IMR-90 (cell line): ENCODE measurements at regions not wholly inside any gene's neighbourhood (a gene's known extent, or its start where the extent isn't known, plus 50 kb on each side); places are given as distances from the start of the nearest gene placed in this dataset.
"Not testable (repeated sequence)": the region's sequence is repeated elsewhere in the genome, so short reads cannot be mapped to it uniquely, and the experiment has no call there.

Experiments
- ATAC-seq: fragments of 200-7000 bp; cut with Tn5 transposase; 2 replicates; pipeline ENCODE4 v1.9.1; 2020; ENCODE audit warnings: low read depth, mild to moderate bottlenecking, moderate library complexity
- BruUV-seq: library from RNA; stranded (reverse); fragments of 400-500 nt; replicated peaks from 2 replicates; lab custom pipeline; 2021; lab: Mats Ljungman, UMichigan
- CTCF ChIA-PET: fragments of 300-600 bp; formaldehyde crosslinking; extraction: SDS; loops from one replicate; lab custom pipeline; 2021; ENCODE audit warnings: antibody characterized with exemption; lab: Yijun Ruan, JAX
- POLR2A ChIA-PET: fragments of 300-600 bp; sonication (Branson Sonifier 250); formaldehyde crosslinking; loops from one replicate; lab custom pipeline; 2022; ENCODE audit warnings: antibody characterized with exemption; ENCODE audit not compliant: unreplicated experiment; lab: Charles Lee
- DNase-seq: peaks from one replicate; pipeline ENCODE4 v3.0.0; 2013
- H2AFZ ChIP-seq: replicated peaks from 2 replicates; pipeline ENCODE3; 2013; ENCODE audit warnings: low read length, mild to moderate bottlenecking; ENCODE audit not compliant: poor library complexity
- H2AK5ac ChIP-seq: 2 replicates; pipeline ENCODE4 v1.6.1; 2013; ENCODE audit warnings: low read depth, low read length, inconsistent platforms
- H2AK9ac ChIP-seq: replicated peaks from 2 replicates; pipeline ENCODE3; 2013; ENCODE audit warnings: mild to moderate bottlenecking, low read depth, low read length, moderate library complexity; ENCODE audit not compliant: poor library complexity
- H2BK120ac ChIP-seq: 2 replicates; pipeline ENCODE4 v1.6.1; 2013; ENCODE audit warnings: low read depth, low read length, inconsistent platforms
- H2BK15ac ChIP-seq: 3 replicates; pipeline ENCODE4 v1.6.1; 2013; ENCODE audit warnings: low read depth, low read length, inconsistent platforms
- H2BK20ac ChIP-seq: 2 replicates; pipeline ENCODE4 v1.6.1; 2013; ENCODE audit warnings: low read depth, mild to moderate bottlenecking, inconsistent platforms, low read length, moderate library complexity
- H2BK5ac ChIP-seq: 2 replicates; pipeline ENCODE4 v1.6.1; 2013; ENCODE audit warnings: mild to moderate bottlenecking, low read depth, low read length, inconsistent platforms; ENCODE audit not compliant: poor library complexity, severe bottlenecking
- H3K14ac ChIP-seq: replicated peaks from 2 replicates; pipeline ENCODE4 v1.6.1; 2013; ENCODE audit warnings: low read depth, low read length, inconsistent platforms
- H3K18ac ChIP-seq: 2 replicates; pipeline ENCODE4 v1.6.1; 2013; ENCODE audit warnings: low read depth, low read length, control low read depth
- H3K23ac ChIP-seq: 2 replicates; pipeline ENCODE4 v1.6.1; 2013; ENCODE audit warnings: low read depth, low read length, inconsistent platforms
- H3K27ac ChIP-seq: 2 replicates; pipeline ENCODE4 v1.5.1; 2013; ENCODE audit warnings: mild to moderate bottlenecking, control low read depth, low read length; ENCODE audit not compliant: insufficient read depth
- H3K27me3 ChIP-seq: 2 replicates; pipeline ENCODE4 v1.6.1; 2013; ENCODE audit warnings: low read length; ENCODE audit not compliant: control insufficient read depth, insufficient read depth
- H3K36me3 ChIP-seq: 2 replicates; pipeline ENCODE4 v1.6.1; 2013; ENCODE audit warnings: low read length, mixed read lengths; ENCODE audit not compliant: control insufficient read depth, insufficient read depth
- H3K4ac ChIP-seq: 2 replicates; pipeline ENCODE4 v1.6.1; 2013; ENCODE audit warnings: low read depth, low read length, inconsistent platforms
- H3K4me1 ChIP-seq: 2 replicates; pipeline ENCODE4 v1.6.1; 2013; ENCODE audit warnings: low read length, mixed read lengths; ENCODE audit not compliant: control insufficient read depth, insufficient read depth
- H3K4me2 ChIP-seq: 2 replicates; pipeline ENCODE4 v1.6.1; 2013; ENCODE audit warnings: low read depth, mild to moderate bottlenecking, control low read depth, low read length, moderate library complexity
- H3K4me3 ChIP-seq: 2 replicates; pipeline ENCODE4 v1.5.1; 2013; ENCODE audit warnings: low read depth, mild to moderate bottlenecking, control low read depth, low read length, moderate library complexity; ENCODE audit not compliant: insufficient read depth
- H3K56ac ChIP-seq: 2 replicates; pipeline ENCODE4 v1.6.1; 2013; ENCODE audit warnings: low read length, inconsistent platforms; ENCODE audit not compliant: insufficient read depth; ENCODE audit errors: extremely low read depth
- H3K79me1 ChIP-seq, 2 experiments: 2 replicates each; pipeline ENCODE4 v1.6.1; 2013; ENCODE audit warnings: low read length in 2 of 2, inconsistent platforms in 1 of 2, low read depth in 1 of 2
- H3K9ac ChIP-seq: 2 replicates; pipeline ENCODE4 v1.6.1; 2013; ENCODE audit warnings: low read depth, low read length, control low read depth
- H3K9me1 ChIP-seq: 2 replicates; pipeline ENCODE4 v1.6.1; 2013; ENCODE audit warnings: low read length, inconsistent platforms; ENCODE audit not compliant: insufficient read depth
- H3K9me3 ChIP-seq: 2 replicates; pipeline ENCODE4 v1.6.1; 2013; ENCODE audit warnings: low read length; ENCODE audit not compliant: control insufficient read depth, insufficient read depth
- H4K20me1 ChIP-seq: 2 replicates; pipeline ENCODE4 v1.6.1; 2013; ENCODE audit warnings: low read length, inconsistent platforms; ENCODE audit not compliant: insufficient read depth
- H4K5ac ChIP-seq: 2 replicates; pipeline ENCODE4 v1.6.1; 2013; ENCODE audit warnings: mild to moderate bottlenecking, low read depth, low read length, control low read depth
- H4K8ac ChIP-seq, 2 experiments: 2 replicates each; pipeline ENCODE4 v1.6.1; 2013; ENCODE audit warnings: low read depth in 2 of 2, low read length in 2 of 2, control low read depth in 1 of 2, inconsistent platforms in 1 of 2
- H4K91ac ChIP-seq: 2 replicates; pipeline ENCODE4 v1.6.1; 2013; ENCODE audit warnings: low read depth, low read length, inconsistent platforms; ENCODE audit not compliant: insufficient read depth
- BHLHE40 ChIP-seq: fragments of 150-350 bp; IDR thresholded peaks from 2 replicates; pipeline ENCODE4 v1.6.1; 2016; ENCODE audit warnings: mild to moderate bottlenecking, low read depth, low read length
- CHD1 ChIP-seq: IDR thresholded peaks from 2 replicates; pipeline ENCODE4 v1.6.1; 2012; ENCODE audit warnings: low read depth, low read length, improper control_type of control experiment
- FOS ChIP-seq: fragments of 150-350 bp; IDR thresholded peaks from 2 replicates; pipeline ENCODE4 v1.6.1; 2016; ENCODE audit warnings: low read depth, low read length
- NFE2L2 ChIP-seq: fragments of 150-350 bp; IDR thresholded peaks from 2 replicates; pipeline ENCODE4 v1.6.1; 2016; ENCODE audit warnings: low read depth, mild to moderate bottlenecking, low read length
- RAD21 ChIP-seq: IDR thresholded peaks from 2 replicates; pipeline ENCODE4 v1.6.1; 2012; ENCODE audit warnings: low read length, improper control_type of control experiment
- RCOR1 ChIP-seq: IDR thresholded peaks from 2 replicates; pipeline ENCODE4 v1.6.1; 2012; ENCODE audit warnings: mild to moderate bottlenecking, low read length, improper control_type of control experiment; ENCODE audit not compliant: insufficient replicate concordance
- SMC3 ChIP-seq: fragments of 150-350 bp; IDR thresholded peaks from 2 replicates; pipeline ENCODE4 v1.6.1; 2016; ENCODE audit warnings: low read depth, mild to moderate bottlenecking, antibody characterized with exemption, low read length, moderate library complexity
- WGBS, 2 experiments: methylation state at CpG; one replicate each; pipeline versions ENCODE4 v1.1.5 to v1.1.7; 2013; ENCODE audit warnings: missing lambda C conversion rate in 2 of 2; ENCODE audit not compliant: insufficient read length in 1 of 2; ENCODE audit errors: extremely low coverage in 2 of 2; 5-methylcytosine and 5-hydroxymethylcytosine counted together
- dilution Hi-C: fragments of 300-500 bp; cut with HindIII; formaldehyde crosslinking; loops from one replicate; pipeline ENCODE4 v1.14.3; 2018; ENCODE audit warnings: low sequenced_read_pairs; ENCODE audit not compliant: unreplicated experiment
- in situ Hi-C: fragments of 300-500 bp; cut with MboI; formaldehyde crosslinking; loops from 3 replicates; pipeline ENCODE4 v1.14.3; 2019; ENCODE audit warnings: low sequenced_read_pairs, inconsistent platforms, mixed read lengths
- intact Hi-C: fragments of 100-400 bp; cut with micrococcal nuclease; formaldehyde crosslinking; loops from 2 replicates; pipeline ENCODE4 v1.10.0; 2022

DNA sequence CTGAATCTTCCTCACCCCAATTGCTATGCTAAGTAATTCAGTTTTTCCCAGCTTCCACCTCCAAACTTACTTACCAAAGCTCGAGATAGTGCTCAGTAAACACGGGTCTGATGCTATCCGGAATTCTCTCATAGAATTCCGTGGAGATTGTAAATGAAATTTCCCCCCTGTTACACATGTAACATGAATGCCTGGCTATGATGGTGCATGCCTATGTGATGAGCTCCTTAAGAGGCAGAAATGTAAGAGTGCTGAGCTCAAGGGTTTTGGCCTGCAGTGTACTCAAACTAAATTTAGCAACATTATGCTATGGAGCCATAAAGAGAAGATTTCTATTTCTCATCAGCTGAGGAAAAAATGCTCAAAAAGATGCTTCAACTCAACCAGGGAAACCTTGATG lies 133.4 kb upstream of the FUT9 start:
- no peak overlapping the region for H2AK9ac ChIP-seq
- no peak overlapping the region for H2BK5ac ChIP-seq
- no peak for ATAC-seq
- ChIA-PET POLR2A (no interaction called here), CTCF (no interaction called here)
- H3K4me2 ChIP-seq = no peak overlapping the region
- no peaks in the 10 kb centered on the region for H4K20me1 ChIP-seq
- no peak overlapping the region for H3K18ac ChIP-seq
- no peaks in the 10 kb centered on the region for H3K36me3 ChIP-seq
- no peaks in the 10 kb centered on the region for H3K4me1 ChIP-seq
- H4K91ac ChIP-seq = no peak overlapping the region
- WGBS, 2 experiments = no CpG with 5 or more reads among the region's 4 CpGs
- H3K4ac ChIP-seq = no peak overlapping the region
- H3K27me3 ChIP-seq = no peaks in the 10 kb centered on the region
- no peak overlapping the region for H3K14ac ChIP-seq
- intact Hi-C loops = no loop called here
- no TSS peak for BruUV-seq
- H3K4me3 ChIP-seq = no peak overlapping the region
- no peak overlapping the region for H2AK5ac ChIP-seq
- H2BK120ac ChIP-seq = no peak overlapping the region
- H2BK20ac ChIP-seq = no peak overlapping the region
- no peak overlapping the region for H3K56ac ChIP-seq
- peaks cover 4% of the 10 kb centered on the region; the same call in 1 of the 2 replicates for H3K9me3 ChIP-seq
- no peak overlapping the region for H2BK15ac ChIP-seq
- no peak overlapping the region for H3K23ac ChIP-seq
- H3K79me1 ChIP-seq = no peaks in the 10 kb centered on the region
- dilution Hi-C loops = no loop called here
- H2AFZ ChIP-seq = no peak overlapping the region
- no peak overlapping the region for H3K9ac ChIP-seq
- in situ Hi-C loops = no loop called here
- H4K8ac ChIP-seq = no peak overlapping the region
- no peak overlapping the region for H4K5ac ChIP-seq
- no peak for DNase-seq
- no peaks in the 10 kb centered on the region for H3K9me1 ChIP-seq
- no peak overlapping the region for H3K27ac ChIP-seq
- TF ChIP-seq RAD21 = no peak
- TF ChIP-seq RCOR1 = no peak
- TF ChIP-seq SMC3 = no peak
- no peak for TF ChIP-seq FOS
- no peak for TF ChIP-seq CHD1
- no peak for TF ChIP-seq NFE2L2
- no peak for TF ChIP-seq BHLHE40

DNA sequence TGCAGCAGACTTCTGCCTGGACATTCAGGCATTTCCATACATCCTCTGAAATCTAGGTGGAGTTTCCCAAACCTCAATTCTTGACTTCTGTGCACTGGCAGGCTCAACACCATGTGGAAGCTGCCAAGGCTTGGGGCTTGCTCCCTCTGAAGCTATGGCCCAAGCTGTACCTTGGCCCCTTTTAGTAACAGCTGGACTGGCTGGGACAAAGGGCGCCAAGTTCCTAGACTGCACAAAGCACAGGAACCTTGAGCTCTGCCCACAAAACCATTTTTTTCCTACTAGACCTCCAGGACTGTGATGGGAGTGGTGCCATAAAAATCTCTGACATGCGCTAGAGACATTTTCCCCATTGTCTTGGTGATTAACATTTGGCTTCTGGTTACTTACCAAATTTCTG lies 127.1 kb upstream of the FUT9 start:
- WGBS, 2 experiments = no CpG with 5 or more reads among the region's 2 CpGs
- H3K9me1 ChIP-seq, H2AK9ac ChIP-seq, H2BK5ac ChIP-seq, in situ Hi-C loops, H3K56ac ChIP-seq, intact Hi-C loops, CTCF ChIA-PET, H3K36me3 ChIP-seq, H4K8ac ChIP-seq, H3K4me2 ChIP-seq, ATAC-seq, H4K20me1 ChIP-seq, H2AFZ ChIP-seq, H3K23ac ChIP-seq, DNase-seq, POLR2A ChIA-PET, H2BK15ac ChIP-seq, H4K5ac ChIP-seq, H3K4me3 ChIP-seq, H3K18ac ChIP-seq, dilution Hi-C loops, H2BK20ac ChIP-seq, BruUV-seq, H2AK5ac ChIP-seq, H3K27me3 ChIP-seq, H3K9ac ChIP-seq, H4K91ac ChIP-seq, H3K9me3 ChIP-seq, H3K4ac ChIP-seq, H3K79me1 ChIP-seq, H3K27ac ChIP-seq, H3K4me1 ChIP-seq, H3K14ac ChIP-seq, H2BK120ac ChIP-seq: not testable (repeated sequence)
